H9 (cell line): ENCODE measurements at regions not wholly inside any gene's neighbourhood (a gene's known extent, or its start where the extent isn't known, plus 50 kb on each side); places are given as distances from the start of the nearest gene placed in this dataset.

Source experiments
- DNase-seq: peaks from one replicate; pipeline ENCODE4 v3.0.0-alpha.2; 2017
- H2AFZ ChIP-seq: one replicate; pipeline ENCODE4 v1.6.1; 2013; ENCODE audit warnings: mild to moderate bottlenecking, low read length, control low read depth, moderate library complexity
- H2AK5ac ChIP-seq: 2 replicates; pipeline ENCODE4 v1.6.1; 2013; ENCODE audit warnings: low read length, control low read depth, mixed read lengths; ENCODE audit not compliant: insufficient read length
- H2BK120ac ChIP-seq: one replicate; pipeline ENCODE4 v1.6.1; 2013; ENCODE audit warnings: low read depth, mild to moderate bottlenecking, low read length, control low read depth, inconsistent platforms; ENCODE audit not compliant: poor library complexity, severe bottlenecking
- H2BK12ac ChIP-seq: 2 replicates; pipeline ENCODE4 v1.6.1; 2013; ENCODE audit warnings: low read length, control low read depth, mixed read lengths, low read depth; ENCODE audit not compliant: insufficient read length
- H2BK15ac ChIP-seq: 2 replicates; pipeline ENCODE4 v1.6.1; 2013; ENCODE audit warnings: low read depth, low read length, control low read depth
- H2BK20ac ChIP-seq: one replicate; pipeline ENCODE4 v1.6.1; 2013; ENCODE audit warnings: low read depth, mild to moderate bottlenecking, low read length, control low read depth, inconsistent platforms; ENCODE audit not compliant: poor library complexity, severe bottlenecking
- H2BK5ac ChIP-seq: 2 replicates; pipeline ENCODE4 v1.6.1; 2013; ENCODE audit warnings: low read length, control low read depth, mixed read lengths; ENCODE audit not compliant: insufficient read length
- H3K14ac ChIP-seq: 2 replicates; pipeline ENCODE4 v1.6.1; 2013; ENCODE audit warnings: low read length, control low read depth; ENCODE audit not compliant: insufficient read depth
- H3K18ac ChIP-seq: 2 replicates; pipeline ENCODE4 v1.6.1; 2013; ENCODE audit warnings: low read depth, mild to moderate bottlenecking, mixed read lengths, low read length, control low read depth; ENCODE audit not compliant: insufficient read length
- H3K23ac ChIP-seq: 2 replicates; pipeline ENCODE4 v1.6.1; 2013; ENCODE audit warnings: low read length, control low read depth, mixed read lengths, low read depth; ENCODE audit not compliant: insufficient read length
- H3K23me2 ChIP-seq: 2 replicates; pipeline ENCODE4 v1.6.1; 2013; ENCODE audit warnings: low read depth, mild to moderate bottlenecking, mixed read lengths, low read length, control low read depth; ENCODE audit not compliant: insufficient read length, poor library complexity, severe bottlenecking
- H3K27ac ChIP-seq: 2 replicates; pipeline ENCODE4 v1.5.1; 2013; ENCODE audit warnings: low read length, control low read depth, mixed read lengths, low read depth; ENCODE audit not compliant: insufficient read length
- H3K27me3 ChIP-seq: 2 replicates; pipeline ENCODE4 v1.6.1; 2013; ENCODE audit warnings: low read length, control low read depth, inconsistent platforms; ENCODE audit not compliant: insufficient read depth
- H3K4ac ChIP-seq: 2 replicates; pipeline ENCODE4 v1.6.1; 2013; ENCODE audit warnings: low read depth, mild to moderate bottlenecking, control low read depth, inconsistent platforms, low read length, moderate library complexity
- H3K4me1 ChIP-seq: 2 replicates; pipeline ENCODE4 v1.6.1; 2013; ENCODE audit warnings: low read length, control low read depth, inconsistent platforms; ENCODE audit not compliant: insufficient read depth
- H3K4me2 ChIP-seq: 2 replicates; pipeline ENCODE4 v1.6.1; 2013; ENCODE audit warnings: low read length, control low read depth, mixed read lengths; ENCODE audit not compliant: insufficient read length, insufficient read depth
- H3K56ac ChIP-seq: 2 replicates; pipeline ENCODE4 v1.6.1; 2013; ENCODE audit warnings: low read depth, mild to moderate bottlenecking, mixed read lengths, low read length, control low read depth; ENCODE audit not compliant: insufficient read length
- H3K79me1 ChIP-seq: 2 replicates; pipeline ENCODE4 v1.6.1; 2013; ENCODE audit warnings: low read depth, mild to moderate bottlenecking, moderate library complexity, low read length, control low read depth, inconsistent platforms; ENCODE audit not compliant: insufficient read depth, poor library complexity, severe bottlenecking
- H3K79me2 ChIP-seq: 2 replicates; pipeline ENCODE4 v1.6.1; 2013; ENCODE audit warnings: low read length, control low read depth, inconsistent platforms; ENCODE audit not compliant: insufficient read depth
- H3K9ac ChIP-seq: 2 replicates; pipeline ENCODE4 v1.6.1; 2013; ENCODE audit warnings: low read length, control low read depth, mixed read lengths; ENCODE audit not compliant: insufficient read length; ENCODE audit errors: extremely low read depth
- H3K9me3 ChIP-seq: one replicate; pipeline ENCODE4 v1.6.1; 2013; ENCODE audit warnings: low read depth, low read length, inconsistent platforms; ENCODE audit not compliant: control insufficient read depth
- H3T11ph ChIP-seq: one replicate; pipeline ENCODE4 v1.6.1; 2013; ENCODE audit warnings: mild to moderate bottlenecking, low read length, control low read depth, inconsistent platforms
- H4K20me1 ChIP-seq: one replicate; pipeline ENCODE4 v1.6.1; 2013; ENCODE audit not compliant: control insufficient read depth, insufficient read length, insufficient read depth
- H4K5ac ChIP-seq: 2 replicates; pipeline ENCODE4 v1.6.1; 2013; ENCODE audit warnings: low read depth, mild to moderate bottlenecking, mixed read lengths, low read length, control low read depth; ENCODE audit not compliant: insufficient read length
- H4K8ac ChIP-seq: replicated peaks from 2 replicates; pipeline ENCODE4 v1.6.1; 2013; ENCODE audit warnings: low read length, control low read depth, mixed read lengths, low read depth; ENCODE audit not compliant: insufficient read length
- H4K91ac ChIP-seq: 2 replicates; pipeline ENCODE4 v1.6.1; 2013; ENCODE audit warnings: low read depth, mild to moderate bottlenecking, moderate library complexity, mixed read lengths, low read length, control low read depth; ENCODE audit not compliant: insufficient read length
- H3K27ac Mint-ChIP-seq, 3 experiments: 2 replicates in 2 of 3; 3 replicates in 1 of 3; pipeline ENCODE4 v1.8.0; 2020 to 2021; ENCODE audit warnings: mixed read lengths in 3 of 3, mild to moderate bottlenecking in 1 of 3, moderate library complexity in 1 of 3
- H3K27me3 Mint-ChIP-seq: 2 replicates; pipeline ENCODE4 v1.8.0; 2021; ENCODE audit warnings: low read depth, mild to moderate bottlenecking, moderate library complexity, mixed read lengths
- H3K36me3 Mint-ChIP-seq, 3 experiments: 2 replicates in 2 of 3; 3 replicates in 1 of 3; pipeline ENCODE4 v1.8.0; 2020 to 2021; ENCODE audit warnings: low read depth in 3 of 3, mixed read lengths in 3 of 3; ENCODE audit not compliant: insufficient read depth in 1 of 3
- H3K4me1 Mint-ChIP-seq, 2 experiments: 2 replicates each; pipeline ENCODE4 v1.8.0; 2020; ENCODE audit warnings: mixed read lengths in 2 of 2
- H3K4me3 Mint-ChIP-seq, 2 experiments: 2 replicates in 1 of 2; 3 replicates in 1 of 2; pipeline ENCODE4 v1.8.0; 2020 to 2021; ENCODE audit warnings: mild to moderate bottlenecking in 2 of 2, mixed read lengths in 2 of 2, moderate library complexity in 1 of 2
- H3K9me3 Mint-ChIP-seq, 2 experiments: 2 replicates in 1 of 2; 3 replicates in 1 of 2; pipeline ENCODE4 v1.8.0; 2020; ENCODE audit warnings: mild to moderate bottlenecking in 2 of 2, mixed read lengths in 2 of 2, moderate library complexity in 1 of 2
- WGBS: extraction: QIAGEN DNeasy Blood & Tissue Kit; methylation state at CpG from one replicate; pipeline ENCODE4 v1.1.7; 2013; ENCODE audit warnings: missing lambda C conversion rate, low lambda C conversion rate, mixed read lengths; ENCODE audit not compliant: insufficient read length; ENCODE audit errors: extremely low coverage; 5-methylcytosine and 5-hydroxymethylcytosine counted together
- TF ChIP-seq, protein P1 (sequence below): fragments of 200-600 bp; sonication (generic); conservative IDR thresholded peaks from 3 replicates; pipeline ENCODE4 v1.8.0; 2021; ENCODE audit warnings: antibody characterized with exemption, mild to moderate bottlenecking

GRCh38 chr3:147122350-147122749 is 284.0 kb downstream of the ZIC4 start:
- Histone ChIP-seq H3K14ac (no peak overlapping the region), H3K4me2 (no peak overlapping the region), H2BK120ac (no peak overlapping the region), H2AFZ (no peak overlapping the region), H3K79me2 (no peaks in the 10 kb centered on the region), H3K56ac (no peak overlapping the region), H3T11ph (no peak overlapping the region), H3K4me1 (no peaks in the 10 kb centered on the region), H3K27me3 (no peaks in the 10 kb centered on the region), H4K20me1 (no peaks in the 10 kb centered on the region), H2BK20ac (no peak overlapping the region), H2BK12ac (no peak overlapping the region), H3K79me1 (no peaks in the 10 kb centered on the region), H3K18ac (no peak overlapping the region), H4K5ac (no peak overlapping the region), H2BK5ac (no peak overlapping the region), H3K9me3 (no peaks in the 10 kb centered on the region), H4K8ac (no peak overlapping the region), H3K23me2 (no peaks in the 10 kb centered on the region), H3K27ac (no peak overlapping the region), H2BK15ac (no peak overlapping the region), H3K4ac (no peak overlapping the region), H4K91ac (no peak overlapping the region), H2AK5ac (no peak overlapping the region), H3K9ac (no peak overlapping the region), H3K23ac (no peak overlapping the region)
- Mint-ChIP-seq H3K4me1 (no peaks in the 10 kb centered on the region), H3K9me3 (no peaks in the 10 kb centered on the region), H3K4me3 (no peak overlapping the region), H3K36me3 (no peaks in the 10 kb centered on the region), H3K27ac (no peak overlapping the region), H3K27me3 (no peaks in the 10 kb centered on the region)
- WGBS: no CpG with 5 or more reads among the region's 1 CpG
- DNase-seq: no peak
- TF ChIP-seq, protein P1, sequence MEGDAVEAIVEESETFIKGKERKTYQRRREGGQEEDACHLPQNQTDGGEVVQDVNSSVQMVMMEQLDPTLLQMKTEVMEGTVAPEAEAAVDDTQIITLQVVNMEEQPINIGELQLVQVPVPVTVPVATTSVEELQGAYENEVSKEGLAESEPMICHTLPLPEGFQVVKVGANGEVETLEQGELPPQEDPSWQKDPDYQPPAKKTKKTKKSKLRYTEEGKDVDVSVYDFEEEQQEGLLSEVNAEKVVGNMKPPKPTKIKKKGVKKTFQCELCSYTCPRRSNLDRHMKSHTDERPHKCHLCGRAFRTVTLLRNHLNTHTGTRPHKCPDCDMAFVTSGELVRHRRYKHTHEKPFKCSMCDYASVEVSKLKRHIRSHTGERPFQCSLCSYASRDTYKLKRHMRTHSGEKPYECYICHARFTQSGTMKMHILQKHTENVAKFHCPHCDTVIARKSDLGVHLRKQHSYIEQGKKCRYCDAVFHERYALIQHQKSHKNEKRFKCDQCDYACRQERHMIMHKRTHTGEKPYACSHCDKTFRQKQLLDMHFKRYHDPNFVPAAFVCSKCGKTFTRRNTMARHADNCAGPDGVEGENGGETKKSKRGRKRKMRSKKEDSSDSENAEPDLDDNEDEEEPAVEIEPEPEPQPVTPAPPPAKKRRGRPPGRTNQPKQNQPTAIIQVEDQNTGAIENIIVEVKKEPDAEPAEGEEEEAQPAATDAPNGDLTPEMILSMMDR: no peak
